ENCODE measurements at regions not wholly inside any gene's neighbourhood (a gene's known extent, or its start where the extent isn't known, plus 50 kb on each side); places are given as distances from the start of the nearest gene placed in this dataset.

DNA sequence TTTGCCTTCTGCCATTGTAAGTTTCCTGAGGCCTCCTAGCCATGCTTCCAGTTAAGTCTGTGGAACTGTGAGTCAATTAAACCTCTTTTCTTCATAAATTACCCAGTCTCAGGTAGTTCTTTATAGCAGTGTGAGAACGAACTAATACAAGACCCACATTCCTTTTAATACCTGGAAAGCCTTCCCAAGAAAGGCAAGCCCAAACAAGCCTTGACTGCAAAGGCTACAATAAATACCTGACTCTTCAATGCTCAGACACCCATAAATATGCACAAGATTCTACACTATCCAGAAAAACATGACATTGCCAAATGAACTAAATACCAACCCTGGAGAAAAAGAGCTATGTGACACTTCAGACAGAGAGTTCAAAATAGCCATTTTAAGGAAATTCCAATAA lies 338.8 kb downstream of the HAO1 start:
- ChIA-PET POLR2A (no interaction called here), CTCF (no interaction called here)
- Mint-ChIP-seq H3K4me3 (no peak overlapping the region), H3K4me1 (no peaks in the 10 kb centered on the region), H3K27me3 (no peaks in the 10 kb centered on the region), H3K36me3 (ENCODE audit: low read depth) (no peaks in the 10 kb centered on the region), H3K9me3 (peaks cover 10% of the 10 kb centered on the region), H3K27ac (no peak overlapping the region)
- DNase-seq, result no peak

- peaks cover 18% of the 10 kb centered on the region for H3K9me3 Mint-ChIP-seq
- CTCF ChIA-PET, result no interaction called here
- H3K4me1 Mint-ChIP-seq, result no peaks in the 10 kb centered on the region
- no peaks in the 10 kb centered on the region for H3K36me3 Mint-ChIP-seq (ENCODE audit: low read depth)
- no peak overlapping the region for H3K4me3 Mint-ChIP-seq
- no peak for DNase-seq
- POLR2A ChIA-PET, result no interaction called here
- H3K27me3 Mint-ChIP-seq, result no peaks in the 10 kb centered on the region
- H3K27ac Mint-ChIP-seq, result no peak overlapping the region
These were observed 333.3 kb downstream of the HAO1 start for GRCh38 chr20:7606941-7607340.

GRCh38 chr20:7608250-7608649 lies 332.0 kb downstream of the HAO1 start:
- Mint-ChIP-seq H3K36me3 (ENCODE audit: low read depth) (no peaks in the 10 kb centered on the region), H3K27me3 (no peaks in the 10 kb centered on the region), H3K27ac (no peak overlapping the region), H3K9me3 (peaks cover 16% of the 10 kb centered on the region), H3K4me1 (no peaks in the 10 kb centered on the region), H3K4me3 (no peak overlapping the region)
- DNase-seq, result no peak
- POLR2A ChIA-PET, result no interaction called here
- CTCF ChIA-PET, result no interaction called here

DNA sequence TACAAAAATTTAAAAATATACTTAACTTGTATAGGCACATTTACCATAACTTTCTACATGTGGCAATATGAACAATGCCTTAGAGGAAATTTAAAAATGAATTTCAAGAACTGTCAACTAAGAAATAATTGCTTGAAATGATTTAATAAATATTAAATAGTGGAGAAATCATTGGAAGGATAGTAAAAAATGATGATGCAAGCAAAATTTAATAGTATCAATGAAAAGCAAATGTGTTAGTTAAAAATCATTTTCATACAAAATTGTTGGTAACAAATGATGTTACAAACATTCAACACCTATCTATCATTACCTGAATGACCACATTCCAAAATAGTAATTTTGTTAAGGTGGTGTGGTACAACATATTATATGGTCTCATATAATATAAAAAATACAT lies 331.0 kb downstream of the HAO1 start:
- Mint-ChIP-seq H3K36me3 (ENCODE audit: low read depth) (no peaks in the 10 kb centered on the region), H3K27me3 (no peaks in the 10 kb centered on the region), H3K4me1 (no peaks in the 10 kb centered on the region), H3K27ac (no peak overlapping the region), H3K4me3 (no peak overlapping the region), H3K9me3 (peaks cover 11% of the 10 kb centered on the region)
- CTCF ChIA-PET, result no interaction called here
- POLR2A ChIA-PET, result no interaction called here
- DNase-seq, result no peak

DNA sequence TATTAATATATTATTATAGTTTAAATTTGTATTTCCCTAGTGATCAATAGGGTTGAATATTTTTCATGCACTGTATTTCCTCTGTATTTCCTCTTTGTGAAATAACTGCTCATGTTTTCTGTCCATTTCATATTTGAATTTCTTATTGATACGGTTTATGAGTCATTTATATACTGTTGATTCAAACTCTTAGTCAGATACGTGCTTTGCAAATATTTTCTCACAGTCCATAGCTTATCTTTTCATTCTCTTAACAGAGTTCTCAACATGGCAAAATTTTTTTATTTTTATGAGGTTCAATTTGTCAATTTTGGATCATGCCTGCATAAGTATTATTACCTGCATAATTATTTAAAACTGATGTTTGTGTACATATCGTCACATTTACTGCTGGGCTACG lies 329.6 kb downstream of the HAO1 start:
- H3K4me3 Mint-ChIP-seq, result no peak overlapping the region
- no peak overlapping the region for H3K27ac Mint-ChIP-seq
- ChIA-PET POLR2A (no interaction called here), CTCF (no interaction called here)
- no peaks in the 10 kb centered on the region for H3K36me3 Mint-ChIP-seq (ENCODE audit: low read depth)
- no peaks in the 10 kb centered on the region for H3K27me3 Mint-ChIP-seq
- peaks cover 11% of the 10 kb centered on the region for H3K9me3 Mint-ChIP-seq
- no peaks in the 10 kb centered on the region for H3K4me1 Mint-ChIP-seq
- no peak for DNase-seq

GRCh38 chr20:7617797-7618196 lies 322.5 kb downstream of the HAO1 start:
- no peak for DNase-seq
- Mint-ChIP-seq H3K4me1 (no peaks in the 10 kb centered on the region), H3K36me3 (ENCODE audit: low read depth) (no peaks in the 10 kb centered on the region), H3K27me3 (no peaks in the 10 kb centered on the region), H3K4me3 (no peak overlapping the region), H3K27ac (no peak overlapping the region), H3K9me3 (peaks cover 2% of the 10 kb centered on the region)
- ChIA-PET POLR2A (no interaction called here), CTCF (no interaction called here)

GRCh38 chr20:7622399-7622961 lies 317.8 kb downstream of the HAO1 start:
- H3K4me3 Mint-ChIP-seq, result no peak overlapping the region
- ChIA-PET CTCF (no interaction called here), POLR2A (no interaction called here)
- DNase-seq, result no peak
- no peak overlapping the region for H3K27ac Mint-ChIP-seq
- H3K4me1 Mint-ChIP-seq, result no peaks in the 10 kb centered on the region
- peaks cover 9% of the 10 kb centered on the region for H3K9me3 Mint-ChIP-seq
- H3K36me3 Mint-ChIP-seq (ENCODE audit: low read depth), result no peaks in the 10 kb centered on the region
- no peaks in the 10 kb centered on the region for H3K27me3 Mint-ChIP-seq

GRCh38 chr20:7624886-7625285 lies 315.4 kb downstream of the HAO1 start:
- no peaks in the 10 kb centered on the region for H3K27me3 Mint-ChIP-seq
- H3K36me3 Mint-ChIP-seq (ENCODE audit: low read depth), result no peaks in the 10 kb centered on the region
- H3K4me3 Mint-ChIP-seq, result no peak overlapping the region
- no peak overlapping the region for H3K27ac Mint-ChIP-seq
- H3K9me3 Mint-ChIP-seq, result peaks cover 12% of the 10 kb centered on the region
- no peaks in the 10 kb centered on the region for H3K4me1 Mint-ChIP-seq
- ChIA-PET CTCF (no interaction called here), POLR2A (no interaction called here)
- no peak for DNase-seq

DNA sequence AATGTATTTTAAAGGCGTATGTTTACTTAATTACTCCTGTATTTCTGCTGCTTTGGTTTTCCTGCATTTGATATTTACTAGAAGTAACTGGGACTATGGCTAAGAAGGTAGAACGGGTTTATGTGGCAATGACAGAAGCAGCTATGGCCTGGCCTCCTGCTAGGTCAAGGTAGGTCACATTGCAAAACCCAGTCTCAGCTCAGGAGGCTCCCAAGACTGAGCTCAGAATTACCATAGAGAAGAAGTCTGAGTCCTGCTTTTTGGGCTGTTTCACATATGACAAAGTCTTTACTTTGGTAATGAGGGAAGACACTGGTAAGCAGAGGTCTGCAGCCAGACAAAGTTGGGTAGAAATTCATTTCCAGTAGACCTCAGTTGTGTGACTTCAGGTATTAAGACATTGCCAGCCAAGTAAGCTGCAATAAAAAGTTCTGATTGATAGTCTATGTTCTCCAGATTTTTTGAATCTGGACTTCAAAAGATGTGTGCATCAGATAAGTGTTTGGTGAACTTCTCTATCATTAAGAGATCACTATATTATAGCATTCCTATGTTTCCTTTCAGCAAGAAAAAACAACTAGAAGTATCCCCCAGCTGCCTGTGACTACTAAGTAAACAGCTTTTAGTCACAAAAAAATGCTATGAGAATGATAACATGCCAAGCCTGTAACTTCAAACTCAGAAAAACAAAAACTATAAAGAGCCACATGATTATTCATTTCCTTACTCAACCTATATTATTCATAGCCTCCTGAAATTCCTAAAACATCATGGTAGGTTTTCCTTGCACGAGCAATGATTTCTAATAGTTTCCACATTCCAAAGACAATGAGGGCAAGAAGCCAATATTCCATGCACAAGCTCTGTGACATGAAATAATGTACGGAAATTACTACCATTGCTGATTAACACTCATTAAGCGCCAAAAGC lies 312.3 kb downstream of the HAO1 start:
- POLR2A ChIA-PET, result no interaction called here
- no peak overlapping the region for H3K4me3 Mint-ChIP-seq
- H3K9me3 Mint-ChIP-seq, result peaks cover 12% of the 10 kb centered on the region
- H3K27me3 Mint-ChIP-seq, result no peaks in the 10 kb centered on the region
- H3K27ac Mint-ChIP-seq, result no peak overlapping the region
- CTCF ChIA-PET, result no interaction called here
- DNase-seq, result no peak
- H3K4me1 Mint-ChIP-seq, result no peaks in the 10 kb centered on the region
- no peaks in the 10 kb centered on the region for H3K36me3 Mint-ChIP-seq (ENCODE audit: low read depth)

DNA sequence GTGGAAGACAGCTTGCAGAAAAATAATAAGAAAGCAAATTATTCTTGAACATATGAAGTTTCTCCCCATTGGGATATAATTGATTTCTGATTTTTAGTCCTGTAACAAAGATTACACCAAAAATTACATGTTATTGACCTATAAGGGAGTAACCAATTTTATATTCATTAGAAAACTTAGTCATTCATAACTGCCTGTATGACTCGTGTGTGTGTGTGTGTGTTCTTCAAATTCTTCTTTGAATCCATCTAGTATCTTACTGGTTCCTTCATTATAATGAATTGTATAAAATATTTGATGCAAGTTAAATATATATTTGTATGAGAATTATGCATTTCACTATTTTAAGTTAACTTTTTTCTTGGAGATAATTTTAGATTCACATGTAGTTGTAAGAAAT lies 310.4 kb downstream of the HAO1 start:
- H3K27me3 Mint-ChIP-seq, result no peaks in the 10 kb centered on the region
- H3K36me3 Mint-ChIP-seq (ENCODE audit: low read depth), result no peaks in the 10 kb centered on the region
- CTCF ChIA-PET, result no interaction called here
- DNase-seq, result no peak
- H3K4me3 Mint-ChIP-seq, result no peak overlapping the region
- POLR2A ChIA-PET, result no interaction called here
- no peaks in the 10 kb centered on the region for H3K4me1 Mint-ChIP-seq
- no peak overlapping the region for H3K27ac Mint-ChIP-seq
- peaks cover 8% of the 10 kb centered on the region for H3K9me3 Mint-ChIP-seq

DNA sequence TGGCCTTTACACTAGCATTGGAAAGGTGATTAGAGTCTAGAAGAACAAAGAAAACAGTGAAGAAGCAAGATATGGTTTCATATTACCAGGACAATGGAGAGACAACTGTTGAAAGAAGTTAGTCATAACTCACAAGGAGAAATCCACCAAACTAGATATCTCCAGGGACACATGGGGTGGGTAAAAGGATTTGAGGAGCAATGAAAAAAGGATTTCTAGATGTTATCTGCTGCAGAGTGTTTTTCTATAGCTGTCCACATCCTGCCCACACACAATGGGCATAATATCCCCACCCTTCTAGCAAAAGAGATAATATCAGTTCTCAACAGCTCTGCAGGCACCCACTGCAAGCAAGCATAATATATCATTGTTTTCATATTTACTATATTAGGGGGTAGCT lies 303.1 kb downstream of the HAO1 start:
- POLR2A ChIA-PET, result no interaction called here
- peaks cover 9% of the 10 kb centered on the region for H3K9me3 Mint-ChIP-seq
- CTCF ChIA-PET, result no interaction called here
- no peaks in the 10 kb centered on the region for H3K4me1 Mint-ChIP-seq
- H3K4me3 Mint-ChIP-seq, result no peak overlapping the region
- H3K36me3 Mint-ChIP-seq (ENCODE audit: low read depth), result no peaks in the 10 kb centered on the region
- no peak for DNase-seq
- no peaks in the 10 kb centered on the region for H3K27me3 Mint-ChIP-seq
- H3K27ac Mint-ChIP-seq, result no peak overlapping the region

DNA sequence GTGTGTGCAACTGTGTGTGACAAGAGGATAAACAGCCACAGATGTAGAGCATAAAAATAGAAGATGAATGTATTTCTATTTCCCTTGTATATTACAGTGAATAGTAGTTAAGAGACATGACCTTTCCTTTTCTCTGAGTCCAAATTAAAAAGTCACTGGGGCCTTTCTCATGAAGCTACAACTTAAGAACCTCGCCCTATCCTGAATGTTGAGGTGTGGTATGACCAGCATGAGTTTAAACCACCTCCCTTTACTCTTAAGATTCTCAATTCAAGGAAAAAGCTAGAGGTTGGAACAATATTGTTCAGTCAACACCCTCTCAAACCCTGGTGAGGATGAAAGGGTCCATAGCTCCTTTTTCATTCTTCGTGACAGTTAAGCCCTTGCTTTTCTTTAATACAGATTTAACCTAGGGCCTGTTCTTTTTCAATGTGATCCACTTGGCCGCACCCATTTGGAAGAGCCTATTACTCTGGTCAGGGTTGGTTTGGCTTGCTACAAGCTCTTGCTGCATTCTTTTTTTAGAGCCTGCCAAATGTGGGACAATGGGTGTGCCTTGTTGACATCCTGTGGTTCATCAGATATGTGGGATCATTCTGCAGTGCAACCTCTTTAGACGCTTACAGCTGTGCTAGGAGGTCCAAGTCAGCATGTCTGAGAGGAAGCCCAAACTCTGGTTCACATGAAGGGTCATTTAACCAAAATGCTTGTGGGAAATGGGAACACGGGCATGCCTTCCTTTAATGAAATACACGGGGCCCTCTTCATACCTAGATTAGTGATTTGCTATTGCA lies 290.0 kb downstream of the HAO1 start:
- Mint-ChIP-seq H3K36me3 (ENCODE audit: low read depth) (no peaks in the 10 kb centered on the region), H3K9me3 (peaks cover 14% of the 10 kb centered on the region), H3K27me3 (no peaks in the 10 kb centered on the region), H3K27ac (no peak overlapping the region), H3K4me3 (no peak overlapping the region), H3K4me1 (no peaks in the 10 kb centered on the region)
- ChIA-PET CTCF (no interaction called here), POLR2A (no interaction called here)
- no peak for DNase-seq

DNA sequence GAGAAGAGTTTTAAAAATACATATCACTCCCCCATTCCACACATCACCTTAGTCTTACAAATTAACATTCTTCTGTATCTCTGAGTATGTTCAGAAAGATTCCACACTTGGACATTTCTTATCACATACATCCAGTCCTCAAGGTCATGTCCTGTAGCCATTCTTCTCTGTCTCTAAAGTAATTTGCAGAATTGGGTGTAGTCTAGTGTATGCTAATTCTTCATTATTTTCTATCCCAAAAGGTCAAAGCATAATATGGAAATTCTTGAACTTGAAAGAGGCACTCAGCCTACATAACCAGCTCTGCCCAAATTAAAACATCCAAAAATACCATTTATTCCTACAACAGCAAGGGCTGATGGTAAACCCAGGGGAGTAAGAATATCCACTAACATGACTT lies 286.0 kb downstream of the HAO1 start:
- Mint-ChIP-seq H3K36me3 (ENCODE audit: low read depth) (no peaks in the 10 kb centered on the region), H3K27ac (no peak overlapping the region), H3K4me1 (no peaks in the 10 kb centered on the region), H3K27me3 (no peaks in the 10 kb centered on the region), H3K9me3 (peaks cover 5% of the 10 kb centered on the region), H3K4me3 (no peak overlapping the region)
- CTCF ChIA-PET, result no interaction called here
- POLR2A ChIA-PET, result no interaction called here
- DNase-seq, result no peak

Measured in activated CD4-positive, alpha-beta memory T cell treated with anti-CD3 and anti-CD28 coated beads, Interleukin-2, amount 10 ng/mL, durations not matched to agents 7 days and 5 days (primary cell).